ENCODE measurements at regions not wholly inside any gene's neighbourhood (a gene's known extent, or its start where the extent isn't known, plus 50 kb on each side); places are given as distances from the start of the nearest gene placed in this dataset.

DNA sequence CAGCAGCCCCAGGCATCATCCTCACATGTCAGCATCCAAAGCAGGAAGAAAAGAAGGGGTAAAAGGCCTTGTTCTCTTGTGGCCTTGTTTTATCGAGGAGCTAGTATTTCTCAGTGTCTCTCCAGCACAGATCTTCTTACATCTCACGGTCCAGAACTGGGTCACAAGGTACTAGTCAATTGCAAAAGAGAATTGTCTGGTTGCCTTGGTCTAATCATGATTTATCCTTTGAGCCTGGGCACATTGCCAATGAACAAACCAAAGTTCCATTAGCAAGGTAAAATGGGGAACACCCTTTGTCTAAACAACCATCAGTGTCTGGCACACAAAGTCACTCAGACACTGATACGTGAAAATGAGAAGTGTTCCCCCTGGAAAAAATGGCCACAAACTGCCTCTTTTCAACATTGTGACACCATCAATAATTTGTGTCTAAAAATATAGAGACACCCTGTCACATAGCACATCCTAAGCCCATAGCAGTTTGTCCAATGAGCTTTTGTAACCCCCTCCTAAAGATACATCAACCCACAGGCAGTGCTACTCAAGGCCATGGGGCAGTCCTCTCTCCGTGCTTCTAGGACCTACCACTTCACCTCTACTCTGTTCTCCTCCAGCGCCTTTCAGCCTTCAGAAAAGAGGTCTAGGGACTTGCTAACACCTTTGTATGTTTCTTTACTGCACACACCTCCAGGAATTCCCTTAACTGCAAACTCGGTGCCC, 534.4 kb downstream of the MID1IP1 start:
- Histone ChIP-seq H3K36me3 (ENCODE audit: low read depth) (no peaks in the 10 kb centered on the region), H3K9me2 (ENCODE audit: insufficient read depth) (no peaks in the 10 kb centered on the region), H2AFZ (no peak overlapping the region), H3K4me3 (no peak overlapping the region), H3K9me3 (ENCODE audit: low read depth) (no peaks in the 10 kb centered on the region), H3K4me1 (ENCODE audit: insufficient read depth) (no peaks in the 10 kb centered on the region), H3K27ac (no peak overlapping the region), H3K27me3 (replicated peaks; ENCODE audit: insufficient read depth) (no peaks in the 10 kb centered on the region), H3K4me2 (ENCODE audit: unreplicated experiment) (no peak overlapping the region), H3F3A (ENCODE audit: insufficient read depth) (no peaks in the 10 kb centered on the region), H4K20me1 (ENCODE audit: insufficient read depth) (no peaks in the 10 kb centered on the region), H3K9ac (no peak overlapping the region), H3K79me2 (ENCODE audit: insufficient read depth) (no peaks in the 10 kb centered on the region)
- no peak for TF ChIP-seq EZH2phosphoT487 (IDR thresholded peaks at IDR 0.05; ENCODE audit: insufficient read depth, low read depth)
- TF ChIP-seq EZH2 (IDR thresholded peaks at IDR 0.05; ENCODE audit: insufficient read depth, poor library complexity, severe bottlenecking): no peak
- WGBS, 2 experiments (ENCODE audit: low coverage in 1 of 2, low lambda C conversion rate in 2 of 2, missing lambda C conversion rate in 2 of 2): 53 to 69% methylated on average over 6 of the region's 6 CpGs
- DNase-seq: no peak
- in situ Hi-C loops (cut with MboI): no loop called here

DNA sequence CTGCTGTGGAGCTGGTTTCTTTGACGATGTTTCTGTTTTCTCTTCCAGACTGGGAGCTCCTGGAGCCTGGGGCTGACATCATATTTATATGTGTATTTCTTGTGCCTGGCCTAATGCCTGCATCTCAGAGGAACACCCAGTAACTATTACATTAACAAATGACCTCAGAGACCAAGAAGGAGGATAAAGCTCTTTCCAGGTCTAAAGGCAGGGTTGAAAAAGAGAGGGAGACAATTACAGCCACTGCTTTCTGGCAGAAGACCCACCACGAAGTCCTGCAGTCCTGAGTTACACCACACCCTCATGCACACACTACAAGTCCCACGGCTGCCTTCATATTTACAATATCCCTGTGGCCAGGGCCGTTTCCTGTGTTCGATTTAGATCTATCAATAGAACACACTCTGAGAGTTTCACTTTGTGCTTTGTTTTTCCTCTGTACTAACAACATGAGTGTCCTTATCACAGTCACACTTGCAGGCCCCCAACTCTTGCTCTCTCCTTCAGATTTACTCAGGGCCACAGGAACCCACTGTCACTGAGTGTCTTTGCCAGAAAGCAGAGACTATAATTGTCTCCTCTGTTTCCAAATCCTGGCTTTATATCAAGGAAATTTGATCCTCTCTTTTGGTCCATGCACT, 535.5 kb downstream of the MID1IP1 start:
- TF ChIP-seq EZH2 (IDR thresholded peaks at IDR 0.05; ENCODE audit: insufficient read depth, poor library complexity, severe bottlenecking) (no peak), EZH2phosphoT487 (IDR thresholded peaks at IDR 0.05; ENCODE audit: insufficient read depth, low read depth) (no peak)
- Histone ChIP-seq H3K9me2 (ENCODE audit: insufficient read depth) (no peaks in the 10 kb centered on the region), H3K4me3 (no peak overlapping the region), H2AFZ (no peak overlapping the region), H3K27ac (no peak overlapping the region), H3K9ac (no peak overlapping the region), H3F3A (ENCODE audit: insufficient read depth) (no peaks in the 10 kb centered on the region), H3K27me3 (replicated peaks; ENCODE audit: insufficient read depth) (no peaks in the 10 kb centered on the region), H3K79me2 (ENCODE audit: insufficient read depth) (no peaks in the 10 kb centered on the region), H3K4me2 (ENCODE audit: unreplicated experiment) (no peak overlapping the region), H3K9me3 (ENCODE audit: low read depth) (no peaks in the 10 kb centered on the region), H4K20me1 (ENCODE audit: insufficient read depth) (no peaks in the 10 kb centered on the region), H3K36me3 (ENCODE audit: low read depth) (no peaks in the 10 kb centered on the region), H3K4me1 (ENCODE audit: insufficient read depth) (no peaks in the 10 kb centered on the region)
- 0 to 2% methylated on average over 4 to 5 of the region's 5 CpGs for WGBS, 2 experiments (ENCODE audit: low coverage in 1 of 2, low lambda C conversion rate in 2 of 2, missing lambda C conversion rate in 2 of 2)
- in situ Hi-C loops (cut with MboI): no loop called here
- peak; percentile 0 for DNase-seq

DNA sequence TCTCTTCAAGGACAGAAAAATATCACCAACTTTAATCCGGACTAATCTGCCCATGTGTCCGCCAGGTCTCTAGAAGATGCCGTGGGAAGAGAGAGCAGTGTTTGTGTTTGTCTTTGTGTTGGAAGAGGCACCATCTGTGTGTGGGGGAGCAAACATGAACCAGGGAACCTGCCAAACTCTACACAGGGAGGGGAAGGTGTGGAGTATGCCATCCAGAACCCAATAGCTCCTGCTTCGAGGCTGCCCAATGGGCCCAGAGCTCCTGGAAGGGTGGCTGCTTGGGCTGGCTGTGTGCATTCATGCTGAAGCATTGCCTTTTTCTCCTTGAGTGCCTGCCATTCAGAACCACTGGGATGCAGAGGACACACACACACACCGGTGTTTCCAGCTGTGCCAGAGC, 536.2 kb downstream of the MID1IP1 start:
- no peaks in the 10 kb centered on the region for H4K20me1 ChIP-seq (ENCODE audit: insufficient read depth)
- no peaks in the 10 kb centered on the region for H3K4me1 ChIP-seq (ENCODE audit: insufficient read depth)

GRCh38 chrX:39338583-39338982, 537.3 kb downstream of the MID1IP1 start:
- no peak overlapping the region for H3K4me2 ChIP-seq (ENCODE audit: unreplicated experiment)
- TF ChIP-seq EZH2phosphoT487 (IDR thresholded peaks at IDR 0.05; ENCODE audit: insufficient read depth, low read depth): no peak
- no peak for TF ChIP-seq EZH2 (IDR thresholded peaks at IDR 0.05; ENCODE audit: insufficient read depth, poor library complexity, severe bottlenecking)
- WGBS, 2 experiments (ENCODE audit: low coverage in 1 of 2, low lambda C conversion rate in 2 of 2, missing lambda C conversion rate in 2 of 2): 32 to 33% methylated on average over 2 of the region's 2 CpGs
- H3K36me3 ChIP-seq (ENCODE audit: low read depth): no peaks in the 10 kb centered on the region
- in situ Hi-C loops (cut with MboI): no loop called here
- no peak overlapping the region for H2AFZ ChIP-seq
- no peaks in the 10 kb centered on the region for H3K27me3 ChIP-seq (replicated peaks; ENCODE audit: insufficient read depth)
- H3F3A ChIP-seq (ENCODE audit: insufficient read depth): no peaks in the 10 kb centered on the region
- no peaks in the 10 kb centered on the region for H4K20me1 ChIP-seq (ENCODE audit: insufficient read depth)
- H3K9me2 ChIP-seq (ENCODE audit: insufficient read depth): no peaks in the 10 kb centered on the region
- no peak for DNase-seq
- no peaks in the 10 kb centered on the region for H3K79me2 ChIP-seq (ENCODE audit: insufficient read depth)
- no peak overlapping the region for H3K4me3 ChIP-seq
- H3K9me3 ChIP-seq (ENCODE audit: low read depth): no peaks in the 10 kb centered on the region
- no peaks in the 10 kb centered on the region for H3K4me1 ChIP-seq (ENCODE audit: insufficient read depth)
- no peak overlapping the region for H3K9ac ChIP-seq
- no peak overlapping the region for H3K27ac ChIP-seq

More for the DNA sequence above, 536.2 kb downstream of the MID1IP1 start:
- Histone ChIP-seq H3K4me2 (ENCODE audit: unreplicated experiment) (no peak overlapping the region), H3K79me2 (ENCODE audit: insufficient read depth) (no peaks in the 10 kb centered on the region), H3K4me3 (no peak overlapping the region), H3F3A (ENCODE audit: insufficient read depth) (no peaks in the 10 kb centered on the region), H3K9ac (no peak overlapping the region), H3K9me3 (ENCODE audit: low read depth) (no peaks in the 10 kb centered on the region), H3K36me3 (ENCODE audit: low read depth) (no peaks in the 10 kb centered on the region), H3K27ac (no peak overlapping the region), H3K9me2 (ENCODE audit: insufficient read depth) (no peaks in the 10 kb centered on the region), H2AFZ (no peak overlapping the region), H3K27me3 (replicated peaks; ENCODE audit: insufficient read depth) (no peaks in the 10 kb centered on the region)
- DNase-seq: no peak
- 22 to 29% methylated on average over 4 to 5 of the region's 5 CpGs for WGBS, 2 experiments (ENCODE audit: low coverage in 1 of 2, low lambda C conversion rate in 2 of 2, missing lambda C conversion rate in 2 of 2)
- in situ Hi-C loops (cut with MboI): no loop called here
- TF ChIP-seq EZH2 (IDR thresholded peaks at IDR 0.05; ENCODE audit: insufficient read depth, poor library complexity, severe bottlenecking) (no peak), EZH2phosphoT487 (IDR thresholded peaks at IDR 0.05; ENCODE audit: insufficient read depth, low read depth) (no peak)
